ENCODE measurements at regions not wholly inside any gene's neighbourhood (a gene's known extent, or its start where the extent isn't known, plus 50 kb on each side); places are given as distances from the start of the nearest gene placed in this dataset.
"Not testable (repeated sequence)": the region's sequence is repeated elsewhere in the genome, so short reads cannot be mapped to it uniquely, and the experiment has no call there.

- ATAC-seq (no peak), DNase-seq (no peak)
- intact Hi-C loops (cut with micrococcal nuclease), result no loop called here
Measured at GRCh38 chr3:174531262-174531982, 327.7 kb upstream of the NAALADL2 start.

- no peak for ATAC-seq
- DNase-seq, result no peak
- intact Hi-C loops (cut with micrococcal nuclease), result no loop called here
Measured at GRCh38 chr3:174532216-174532615, 326.9 kb upstream of the NAALADL2 start.

GRCh38 chr3:174532776-174533175 is 326.4 kb upstream of the NAALADL2 start:
- ATAC-seq, result no peak
- DNase-seq, result no peak
- intact Hi-C loops (cut with micrococcal nuclease), result no loop called here

DNA sequence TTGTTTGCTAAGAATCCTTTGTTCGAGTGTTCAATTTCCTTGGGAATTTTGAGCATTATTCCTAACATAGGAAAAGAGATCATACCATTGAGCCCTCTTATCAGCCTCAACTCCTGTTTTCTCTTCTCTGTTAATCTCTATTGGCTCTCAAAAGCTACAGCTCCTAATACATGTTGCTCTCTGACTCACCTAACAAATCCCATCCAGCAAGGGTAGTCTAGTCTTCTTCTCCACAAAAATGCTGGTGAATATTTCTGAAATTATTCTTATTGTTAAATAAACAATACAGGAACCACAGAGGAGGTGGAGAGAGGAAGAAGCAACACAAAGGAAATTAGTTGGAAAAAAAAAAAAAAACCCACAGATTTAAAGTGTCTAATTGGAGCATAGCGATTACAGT is 325.8 kb upstream of the NAALADL2 start:
- ATAC-seq (no peak), DNase-seq (no peak)
- intact Hi-C loops (cut with micrococcal nuclease), result no loop called here

DNA sequence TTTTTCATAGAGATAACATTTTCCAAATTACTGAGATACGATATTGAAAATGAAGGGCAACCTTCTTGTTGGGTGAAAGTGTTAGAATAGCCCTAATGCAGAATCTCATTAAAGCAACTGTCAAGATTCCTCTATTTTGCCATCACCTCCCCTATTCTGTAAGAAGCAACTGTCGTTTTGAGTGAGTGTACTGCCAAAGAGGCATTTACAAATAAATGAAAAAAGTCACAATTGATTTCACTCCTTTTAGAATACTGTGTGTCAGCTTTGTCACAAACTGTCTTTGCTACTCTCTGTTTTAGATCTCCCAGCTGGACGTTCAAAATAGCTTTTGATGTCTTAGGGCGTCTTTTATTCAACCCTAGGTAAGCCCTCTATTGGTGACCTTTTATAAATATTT is 322.8 kb upstream of the NAALADL2 start:
- intact Hi-C loops (cut with micrococcal nuclease), result no loop called here
- DNase-seq (no peak), ATAC-seq (no peak)

GRCh38 chr3:174538151-174538550 is 321.0 kb upstream of the NAALADL2 start:
- DNase-seq (no peak), ATAC-seq (no peak)
- intact Hi-C loops (cut with micrococcal nuclease), result no loop called here

DNA sequence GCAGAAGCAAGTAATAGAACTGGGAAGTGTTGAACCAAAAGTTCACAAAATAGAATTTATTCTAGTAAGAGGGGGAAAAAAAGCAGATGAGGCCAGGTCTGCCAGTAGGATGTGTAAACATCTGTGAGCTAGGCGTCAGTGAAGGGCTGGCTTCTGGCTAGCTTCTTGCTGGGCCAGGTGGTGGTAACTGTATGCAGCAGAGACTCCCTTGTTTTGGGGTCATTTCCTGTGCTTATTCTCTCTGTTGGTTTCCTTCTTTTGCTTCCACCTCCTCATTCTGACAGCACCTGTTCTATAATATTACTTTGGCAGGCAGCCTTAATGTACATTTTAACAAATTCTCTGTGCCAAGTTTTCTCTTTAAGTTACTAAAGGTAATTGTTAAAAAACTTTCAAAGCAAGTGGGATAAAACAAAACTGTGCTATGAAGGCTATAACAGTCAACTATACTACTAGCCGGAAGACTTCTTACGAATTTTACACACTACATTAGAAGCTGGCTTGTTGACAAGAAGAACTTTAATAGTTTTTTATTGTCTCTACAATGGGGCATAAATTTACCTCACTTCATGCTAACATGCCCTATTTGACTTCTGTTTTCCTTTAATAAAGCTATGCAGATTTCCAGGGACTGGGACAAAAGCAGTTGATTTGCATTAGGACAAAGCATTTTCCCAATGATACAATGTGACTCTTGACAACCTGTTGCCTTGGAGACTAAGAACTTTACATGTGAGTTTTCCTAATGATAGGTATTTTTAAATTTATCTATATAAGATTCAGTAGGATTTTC is 318.8 kb upstream of the NAALADL2 start:
- ATAC-seq (no peak), DNase-seq (no peak)
- intact Hi-C loops (cut with micrococcal nuclease), result no loop called here

GRCh38 chr3:174541708-174542315 is 317.3 kb upstream of the NAALADL2 start:
- ATAC-seq, result no peak
- intact Hi-C loops (cut with micrococcal nuclease), result no loop called here
- no peak for DNase-seq

- ATAC-seq, result no peak
- DNase-seq, result no peak
- intact Hi-C loops (cut with micrococcal nuclease), result no loop called here
Measured at GRCh38 chr3:174547801-174548435, 311.2 kb upstream of the NAALADL2 start.

- no peak for DNase-seq
- no peak for ATAC-seq
- intact Hi-C loops (cut with micrococcal nuclease), result no loop called here
Measured at GRCh38 chr3:174548841-174549623, 310.1 kb upstream of the NAALADL2 start.

GRCh38 chr3:174581558-174581957 is 277.6 kb upstream of the NAALADL2 start:
- DNase-seq (no peak), ATAC-seq (no peak)
- intact Hi-C loops (cut with micrococcal nuclease), result no loop called here

DNA sequence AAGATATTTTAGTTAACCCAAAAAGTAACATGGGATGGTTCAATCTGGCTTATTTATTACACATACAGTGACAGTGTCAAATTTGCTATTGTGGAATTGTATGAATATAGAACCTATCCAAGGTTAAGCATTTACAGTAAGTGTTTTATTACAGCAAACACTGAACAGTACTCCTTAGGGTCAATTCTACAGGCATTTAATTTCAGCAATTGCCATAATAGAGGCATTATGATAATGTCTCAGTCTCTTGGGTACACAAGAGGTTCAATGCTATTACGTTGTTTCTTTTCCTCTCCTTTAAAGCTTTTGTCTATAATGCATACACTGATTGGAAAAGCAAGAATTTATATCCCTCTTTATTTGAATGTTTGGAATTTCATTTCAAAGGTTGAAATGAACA is 275.7 kb upstream of the NAALADL2 start:
- DNase-seq, result no peak
- ATAC-seq, result no peak
- intact Hi-C loops (cut with micrococcal nuclease), result no loop called here

- DNase-seq; ATAC-seq; intact Hi-C loops (cut with micrococcal nuclease): not testable (repeated sequence)
Measured at GRCh38 chr3:174587137-174587536, 272.0 kb upstream of the NAALADL2 start.

GRCh38 chr3:174596447-174596982 is 262.6 kb upstream of the NAALADL2 start:
- intact Hi-C loops (cut with micrococcal nuclease), result no loop called here
- DNase-seq (no peak), ATAC-seq (no peak)

- intact Hi-C loops (cut with micrococcal nuclease), result no loop called here
- ATAC-seq, result no peak
- no peak for DNase-seq
Measured at GRCh38 chr3:174598885-174599439, 260.2 kb upstream of the NAALADL2 start.

DNA sequence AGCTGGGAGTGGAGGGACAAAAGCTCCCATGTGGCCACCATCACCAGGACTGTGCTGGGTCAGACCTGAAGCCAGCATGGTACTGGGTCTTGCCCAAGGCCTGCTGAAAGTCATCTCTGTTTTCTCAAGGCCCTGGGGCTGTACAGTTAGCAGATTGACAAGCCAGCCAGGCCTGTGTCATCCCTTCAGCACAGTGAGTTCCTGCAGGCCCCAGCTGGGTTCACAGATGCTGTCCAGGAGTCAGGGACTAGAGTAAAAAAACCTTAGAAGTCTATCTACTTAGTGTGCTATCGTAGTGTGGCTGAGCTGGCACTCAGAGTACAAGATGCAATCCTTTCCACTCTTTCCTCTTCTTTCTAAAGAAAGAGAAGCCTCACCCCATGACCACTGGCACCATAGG is 246.0 kb upstream of the NAALADL2 start:
- intact Hi-C loops (cut with micrococcal nuclease), result no loop called here
- no peak for ATAC-seq
- no peak for DNase-seq

DNA sequence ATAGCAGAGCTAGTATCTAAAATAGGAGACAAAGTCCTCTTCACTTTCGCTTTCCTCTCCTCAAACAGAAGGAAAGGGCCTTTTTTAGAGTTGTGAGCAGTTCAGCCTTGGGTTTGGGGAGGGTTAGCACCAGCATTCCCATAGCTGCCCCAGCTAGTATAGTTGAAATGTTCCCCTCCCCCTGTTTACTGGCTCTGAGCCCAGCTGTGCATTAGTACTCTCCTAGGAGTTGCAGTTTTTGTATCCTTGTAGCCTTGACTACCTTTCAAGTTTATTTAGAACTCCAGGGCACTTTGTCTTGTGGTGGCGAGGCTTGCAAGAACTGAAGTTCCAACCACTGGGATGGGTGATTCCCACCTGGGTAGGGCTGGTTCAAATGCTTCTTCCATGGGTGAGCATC is 245.1 kb upstream of the NAALADL2 start:
- intact Hi-C loops (cut with micrococcal nuclease), result no loop called here
- ATAC-seq (no peak), DNase-seq (no peak)

DNA sequence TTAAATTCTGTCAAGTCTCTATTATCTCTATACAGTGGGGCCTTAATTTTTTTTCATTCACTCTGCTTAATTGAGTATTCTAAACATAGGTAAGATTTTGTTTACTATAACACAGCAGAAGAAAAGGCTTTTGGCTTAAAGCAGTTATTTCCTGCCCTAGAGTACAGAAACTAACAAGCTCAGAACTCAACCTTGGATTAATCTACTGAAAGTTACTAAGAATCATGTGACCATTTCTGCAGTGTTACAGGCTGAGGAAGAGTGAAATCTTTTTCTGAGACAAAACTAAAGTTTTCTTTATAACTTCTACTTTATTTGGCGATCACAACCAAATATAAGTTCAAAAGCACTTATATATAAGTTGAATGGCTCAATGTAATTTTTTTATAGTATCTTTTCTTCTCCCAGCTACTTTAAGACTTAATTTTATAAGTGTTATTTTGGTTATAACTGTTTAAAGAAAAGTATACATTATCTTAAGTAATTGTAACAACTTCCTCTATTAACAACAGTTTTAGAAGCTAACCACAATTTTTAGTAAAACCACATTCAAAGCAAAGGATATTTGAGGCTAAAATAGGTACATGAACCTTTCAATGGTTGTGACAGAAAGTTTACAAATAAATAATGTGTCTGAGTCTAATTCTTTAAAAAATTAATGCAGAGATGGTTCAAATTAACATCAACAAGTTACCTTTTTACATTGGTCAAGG is 240.6 kb upstream of the NAALADL2 start:
- no peak for DNase-seq
- intact Hi-C loops (cut with micrococcal nuclease), result no loop called here
- no peak for ATAC-seq
